ENCODE measurements at regions not wholly inside any gene's neighbourhood (a gene's known extent, or its start where the extent isn't known, plus 50 kb on each side); places are given as distances from the start of the nearest gene placed in this dataset.

DNA sequence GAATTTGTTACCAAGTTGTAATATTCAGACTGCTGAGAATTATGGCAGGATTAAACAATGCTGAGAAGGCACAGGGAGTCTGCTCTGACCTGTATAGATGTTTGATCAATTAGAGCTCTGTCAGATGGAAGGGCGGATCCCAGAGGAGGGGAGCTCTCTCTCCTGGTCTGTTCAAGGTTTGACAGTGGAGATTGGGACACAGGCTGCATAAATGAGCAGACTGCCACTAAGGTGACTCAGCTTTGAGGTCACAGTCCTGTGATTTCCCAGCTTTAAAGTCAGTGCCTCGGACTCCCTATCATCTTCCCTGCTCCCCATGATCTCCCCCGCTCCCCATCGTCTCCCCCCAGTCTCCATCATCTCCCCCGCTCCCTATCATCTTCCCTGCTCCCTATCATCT, 59.2 kb upstream of the SLC22A23 start:
- ATAC-seq (ENCODE audit: insufficient number of reproducible peaks, low FRiP score, low read depth) (no peak), DNase-seq (ENCODE audit: low spot score) (no peak)
- no peaks in the 10 kb centered on the region for H3K36me3 ChIP-seq
- no peak overlapping the region for H3K27ac ChIP-seq
- no peak overlapping the region for H3K4me3 ChIP-seq
- no peaks in the 10 kb centered on the region for H3K4me1 ChIP-seq (ENCODE audit: control insufficient read depth in 1 of 2, low read depth in 2 of 2)
- no peaks in the 10 kb centered on the region for H3K9me3 ChIP-seq
- TF ChIP-seq, protein P1, sequence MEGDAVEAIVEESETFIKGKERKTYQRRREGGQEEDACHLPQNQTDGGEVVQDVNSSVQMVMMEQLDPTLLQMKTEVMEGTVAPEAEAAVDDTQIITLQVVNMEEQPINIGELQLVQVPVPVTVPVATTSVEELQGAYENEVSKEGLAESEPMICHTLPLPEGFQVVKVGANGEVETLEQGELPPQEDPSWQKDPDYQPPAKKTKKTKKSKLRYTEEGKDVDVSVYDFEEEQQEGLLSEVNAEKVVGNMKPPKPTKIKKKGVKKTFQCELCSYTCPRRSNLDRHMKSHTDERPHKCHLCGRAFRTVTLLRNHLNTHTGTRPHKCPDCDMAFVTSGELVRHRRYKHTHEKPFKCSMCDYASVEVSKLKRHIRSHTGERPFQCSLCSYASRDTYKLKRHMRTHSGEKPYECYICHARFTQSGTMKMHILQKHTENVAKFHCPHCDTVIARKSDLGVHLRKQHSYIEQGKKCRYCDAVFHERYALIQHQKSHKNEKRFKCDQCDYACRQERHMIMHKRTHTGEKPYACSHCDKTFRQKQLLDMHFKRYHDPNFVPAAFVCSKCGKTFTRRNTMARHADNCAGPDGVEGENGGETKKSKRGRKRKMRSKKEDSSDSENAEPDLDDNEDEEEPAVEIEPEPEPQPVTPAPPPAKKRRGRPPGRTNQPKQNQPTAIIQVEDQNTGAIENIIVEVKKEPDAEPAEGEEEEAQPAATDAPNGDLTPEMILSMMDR (IDR thresholded peaks at IDR 0.05) = no peak
- H3K27me3 ChIP-seq (replicated peaks; ENCODE audit: insufficient read depth) = no peaks in the 10 kb centered on the region

DNA sequence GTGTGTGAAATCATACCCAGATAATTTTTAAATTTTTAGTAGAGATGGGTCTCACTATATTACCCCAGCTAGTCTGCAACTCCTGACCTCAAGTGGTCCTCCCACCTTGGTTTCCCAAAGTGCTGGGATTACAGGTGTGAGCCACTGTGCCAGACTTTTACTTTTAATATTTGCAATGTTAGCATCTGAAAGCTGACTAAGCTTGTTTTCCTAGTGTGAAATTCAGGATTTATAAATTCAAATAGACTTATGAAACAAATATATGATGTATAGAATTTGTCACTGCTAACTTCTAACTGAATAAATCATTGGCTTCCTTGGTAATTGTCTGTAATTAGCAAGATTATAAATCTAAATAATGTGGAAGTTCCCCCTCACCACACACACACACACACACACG, 58.8 kb upstream of the SLC22A23 start:
- H3K4me3 ChIP-seq = no peak overlapping the region
- no peaks in the 10 kb centered on the region for H3K9me3 ChIP-seq
- H3K36me3 ChIP-seq = no peaks in the 10 kb centered on the region
- no peaks in the 10 kb centered on the region for H3K27me3 ChIP-seq (replicated peaks; ENCODE audit: insufficient read depth)
- H3K4me1 ChIP-seq (ENCODE audit: control insufficient read depth in 1 of 2, low read depth in 2 of 2) = no peaks in the 10 kb centered on the region
- DNase-seq (ENCODE audit: low spot score) (no peak), ATAC-seq (ENCODE audit: insufficient number of reproducible peaks, low FRiP score, low read depth) (no peak)
- TF ChIP-seq, protein P1 (IDR thresholded peaks at IDR 0.05) = no peak
- H3K27ac ChIP-seq = no peak overlapping the region

DNA sequence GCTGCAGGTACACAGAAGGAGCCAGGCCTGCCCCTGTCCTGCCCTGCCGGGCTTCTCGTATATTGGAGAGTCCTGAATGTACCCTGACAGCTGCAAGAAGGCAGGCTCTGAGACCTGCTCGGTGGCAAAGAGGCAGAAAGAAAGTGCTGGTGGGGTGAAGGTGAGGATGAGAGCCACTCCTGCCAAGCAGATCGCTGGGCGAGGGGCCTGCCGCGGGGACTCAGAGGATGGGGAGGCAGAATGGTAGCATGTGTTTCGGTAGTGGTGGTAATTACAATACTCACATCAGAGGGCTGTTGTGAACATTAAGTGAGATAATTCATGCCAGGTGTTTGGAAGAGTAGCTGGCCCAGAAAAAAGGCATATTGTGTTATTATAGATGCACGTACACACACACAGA, 56.6 kb upstream of the SLC22A23 start:
- Histone ChIP-seq H3K27me3 (replicated peaks; ENCODE audit: insufficient read depth) (no peaks in the 10 kb centered on the region), H3K9me3 (no peaks in the 10 kb centered on the region), H3K4me1 (ENCODE audit: control insufficient read depth in 1 of 2, low read depth in 2 of 2) (no peaks in the 10 kb centered on the region), H3K36me3 (no peaks in the 10 kb centered on the region), H3K4me3 (no peak overlapping the region), H3K27ac (no peak overlapping the region)
- ATAC-seq (ENCODE audit: insufficient number of reproducible peaks, low FRiP score, low read depth) = no peak
- DNase-seq (ENCODE audit: low spot score) = no peak
- TF ChIP-seq, protein P1 (IDR thresholded peaks at IDR 0.05) = no peak

DNA sequence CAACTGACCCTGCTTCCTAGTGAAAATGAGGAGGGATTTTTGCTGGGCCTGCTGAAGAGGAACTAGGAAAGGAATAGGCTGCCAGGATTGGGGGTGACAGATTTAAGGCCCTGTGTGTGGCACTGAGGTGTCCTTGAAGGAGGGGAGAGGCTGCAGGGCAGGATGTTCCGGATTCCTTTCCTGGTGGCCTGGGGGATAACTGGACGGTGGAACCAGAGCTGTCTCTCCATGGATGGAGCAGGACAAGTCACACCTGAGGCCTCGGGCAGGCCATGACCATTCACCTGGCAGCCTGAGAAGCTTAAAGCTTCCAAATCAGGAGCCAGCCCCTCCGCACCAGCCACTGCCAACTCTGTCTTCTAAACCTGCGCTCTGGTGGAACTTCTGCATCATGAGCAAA, 56.0 kb upstream of the SLC22A23 start:
- Histone ChIP-seq H3K4me1 (ENCODE audit: control insufficient read depth in 1 of 2, low read depth in 2 of 2) (no peaks in the 10 kb centered on the region), H3K9me3 (no peaks in the 10 kb centered on the region), H3K27me3 (replicated peaks; ENCODE audit: insufficient read depth) (no peaks in the 10 kb centered on the region), H3K27ac (no peak overlapping the region), H3K36me3 (no peaks in the 10 kb centered on the region), H3K4me3 (no peak overlapping the region)
- TF ChIP-seq, protein P1 (IDR thresholded peaks at IDR 0.05) = no peak
- no peak for DNase-seq (ENCODE audit: low spot score)
- no peak for ATAC-seq (ENCODE audit: insufficient number of reproducible peaks, low FRiP score, low read depth)

DNA sequence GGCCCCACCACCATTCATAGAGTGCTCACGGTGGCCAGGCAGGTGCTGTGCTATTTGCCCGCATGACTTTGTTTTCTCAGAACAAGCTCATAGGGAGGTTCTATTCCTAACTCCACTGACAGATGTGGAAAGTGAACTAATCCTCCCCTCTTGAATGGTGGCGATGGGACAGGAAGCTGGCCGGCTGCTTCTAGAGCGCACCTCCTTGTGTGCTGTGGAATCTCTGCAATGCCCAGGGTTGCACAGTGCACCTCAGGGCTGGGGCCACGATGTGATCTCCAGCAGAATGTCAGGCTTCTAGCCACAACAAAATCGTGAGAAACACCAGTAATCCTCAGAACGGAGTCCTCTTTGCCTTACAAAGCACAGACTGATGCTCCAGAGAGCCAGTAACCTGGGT, 53.8 kb upstream of the SLC22A23 start:
- Histone ChIP-seq H3K27me3 (replicated peaks; ENCODE audit: insufficient read depth) (no peaks in the 10 kb centered on the region), H3K36me3 (no peaks in the 10 kb centered on the region)

More for the DNA sequence above, 53.8 kb upstream of the SLC22A23 start:
- H3K9me3 ChIP-seq = no peaks in the 10 kb centered on the region
- H3K4me3 ChIP-seq = no peak overlapping the region
- DNase-seq (ENCODE audit: low spot score) (no peak), ATAC-seq (ENCODE audit: insufficient number of reproducible peaks, low FRiP score, low read depth) (no peak)
- no peaks in the 10 kb centered on the region for H3K4me1 ChIP-seq (ENCODE audit: control insufficient read depth in 1 of 2, low read depth in 2 of 2)
- H3K27ac ChIP-seq = no peak overlapping the region
- TF ChIP-seq, protein P1 (IDR thresholded peaks at IDR 0.05) = no peak

Measured in thoracic aorta (tissue), 2 donors.